Upper lobe of left lung (tissue), 4 donors: ENCODE measurements at regions not wholly inside any gene's neighbourhood (a gene's known extent, or its start where the extent isn't known, plus 50 kb on each side); places are given as distances from the start of the nearest gene placed in this dataset.

ENCODE experiments used
- CTCF ChIP-seq, 6 experiments: fragments of 450-650 bp in 4 of 6; fragments of 200-600 bp in 2 of 6; sonication (generic) in 2 of 6; IDR thresholded peaks; one replicate each; pipeline ENCODE4 v1.5.1; 2016 to 2019; ENCODE audit warnings: antibody characterized with exemption in 6 of 6
- EP300 ChIP-seq, 4 donors: sonication (generic); formaldehyde crosslinking; IDR thresholded peaks; one replicate each; pipeline ENCODE4 v1.5.1; 2017; ENCODE audit warnings: antibody characterized with exemption in 4 of 4, control low read depth in 2 of 4
- POLR2A ChIP-seq, 4 donors: fragments of 450-650 bp; IDR thresholded peaks; one replicate each; pipeline ENCODE4 v1.5.1; 2016 to 2017; ENCODE audit warnings: antibody characterized with exemption in 4 of 4, mild to moderate bottlenecking in 2 of 4

DNA sequence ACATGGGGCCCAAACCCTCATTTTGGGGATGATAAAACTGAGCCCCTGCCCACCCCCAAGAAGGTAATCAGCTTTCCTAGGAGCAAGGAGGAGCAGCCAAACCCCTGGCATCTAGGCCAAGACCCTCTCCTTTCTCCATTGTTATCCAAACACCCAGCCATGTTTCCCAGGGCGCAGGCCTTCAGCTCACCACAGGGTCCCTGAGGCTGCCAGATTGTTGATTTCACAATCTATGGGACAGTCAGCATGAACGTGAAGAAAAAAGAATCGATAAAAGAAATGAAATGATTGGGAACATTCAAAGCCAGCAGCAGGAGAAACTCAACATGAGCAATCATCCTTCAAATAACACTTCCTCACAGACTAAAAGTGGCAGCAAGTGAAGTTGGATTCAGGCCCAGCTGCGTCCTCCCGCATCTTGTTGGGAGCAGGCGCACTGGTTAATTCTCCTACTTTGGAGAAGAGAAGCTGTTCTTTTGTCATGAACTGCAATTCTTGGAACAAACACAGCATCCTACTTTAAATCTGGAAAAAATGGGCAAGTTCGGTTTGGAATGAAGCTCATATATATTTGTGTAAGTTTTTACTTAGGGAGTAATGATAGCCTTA, 241.8 kb upstream of the PRDM1 start:
- TF ChIP-seq CTCF (IDR thresholded peaks at IDR 0.05): no peak
- TF ChIP-seq POLR2A (IDR thresholded peaks at IDR 0.05): no peak
- no peak for TF ChIP-seq EP300 (IDR thresholded peaks at IDR 0.05)
